ENCODE measurements at regions not wholly inside any gene's neighbourhood (a gene's known extent, or its start where the extent isn't known, plus 50 kb on each side); places are given as distances from the start of the nearest gene placed in this dataset.

DNA sequence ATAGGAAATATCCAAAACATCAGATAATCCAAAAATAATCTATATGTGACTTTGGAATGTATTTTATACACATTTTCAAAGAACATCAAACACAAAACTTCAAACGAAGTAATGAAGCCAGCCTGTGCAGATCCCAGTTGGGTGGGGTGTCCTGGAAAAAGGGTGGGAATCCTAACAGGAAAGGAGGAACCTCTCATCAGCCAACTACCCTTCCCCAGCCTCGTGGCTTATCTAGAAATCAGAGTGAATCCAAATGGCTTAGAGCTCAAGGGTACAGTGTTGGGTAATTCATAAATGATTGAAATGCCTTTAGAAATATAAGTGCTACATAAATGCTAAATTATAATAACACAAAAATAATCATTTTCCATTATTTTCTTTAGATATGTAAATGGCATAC lies 115.1 kb upstream of the SOX4 start:
- DNase-seq = no peak

DNA sequence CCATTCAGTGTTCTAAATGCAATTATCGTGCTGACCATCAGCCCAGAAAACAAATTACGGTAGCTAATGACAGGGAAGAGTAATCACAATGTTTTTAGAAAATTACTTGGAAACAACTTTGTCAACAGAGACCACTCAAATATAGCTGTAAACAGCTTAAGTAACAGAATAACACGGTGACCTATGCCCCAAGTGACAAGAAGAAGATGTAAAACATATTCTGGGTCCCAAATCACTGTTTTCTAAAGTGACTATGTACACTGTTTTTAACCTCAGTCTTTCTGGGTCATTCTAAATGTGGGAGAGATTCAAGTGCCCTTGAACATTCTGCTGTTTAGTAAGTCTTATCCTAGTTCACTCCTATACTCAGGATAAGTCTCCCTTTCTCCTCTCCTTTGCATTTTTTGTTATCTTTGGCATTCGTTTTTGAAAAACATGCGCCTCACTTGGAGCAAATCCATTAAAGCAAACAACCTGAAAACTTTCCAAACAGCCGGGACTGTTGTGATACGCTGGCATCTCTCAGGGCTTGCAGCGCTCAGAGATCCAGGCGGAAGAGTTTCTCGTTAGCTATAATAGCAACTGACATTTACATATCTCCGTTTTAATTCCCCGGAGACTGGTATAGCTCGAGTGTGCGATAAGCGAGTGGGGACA lies 114.5 kb upstream of the SOX4 start:
- DNase-seq = peak in 1 of 14 donors; percentile 17

DNA sequence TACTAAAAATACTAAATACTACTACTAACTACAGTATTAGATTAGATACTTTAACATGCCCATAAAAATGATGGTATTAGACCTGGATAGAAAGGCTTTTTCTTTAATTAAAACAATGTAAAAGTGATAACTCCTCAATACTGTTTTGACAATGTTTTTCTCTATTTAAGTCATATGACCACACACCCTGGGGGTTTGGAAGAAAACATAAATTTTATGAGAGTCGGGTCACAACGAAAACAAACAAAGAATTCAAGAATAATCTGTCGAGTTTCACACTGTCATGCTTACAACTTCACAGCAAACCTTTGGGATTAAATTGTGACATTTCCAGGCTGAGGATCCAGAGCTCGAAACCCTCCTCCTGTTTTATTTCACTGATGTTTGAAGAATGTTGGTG lies 107.4 kb upstream of the SOX4 start:
- no peak for DNase-seq

DNA sequence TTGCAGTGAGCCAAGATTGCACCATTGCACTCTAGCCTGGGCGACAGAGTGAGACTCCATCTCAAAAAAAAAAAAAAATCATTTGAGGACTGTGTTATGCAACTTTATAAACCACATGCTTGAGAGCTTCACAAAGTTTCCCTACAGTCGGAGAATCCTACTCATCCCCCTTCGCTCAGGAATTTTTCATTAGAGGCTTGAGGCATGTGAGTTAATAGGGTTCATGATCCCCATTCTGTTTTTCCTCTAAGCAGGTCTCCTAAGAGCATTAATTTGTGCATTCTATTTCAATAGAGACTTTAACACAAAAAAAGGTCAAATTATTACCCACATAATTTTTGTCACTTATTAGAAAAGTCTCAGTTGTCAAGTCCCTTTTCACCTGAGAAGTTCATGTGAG lies 103.7 kb upstream of the SOX4 start:
- DNase-seq = no peak

- no peak for DNase-seq
These were observed 101.6 kb upstream of the SOX4 start for GRCh38 chr6:21491955-21492354.

DNA sequence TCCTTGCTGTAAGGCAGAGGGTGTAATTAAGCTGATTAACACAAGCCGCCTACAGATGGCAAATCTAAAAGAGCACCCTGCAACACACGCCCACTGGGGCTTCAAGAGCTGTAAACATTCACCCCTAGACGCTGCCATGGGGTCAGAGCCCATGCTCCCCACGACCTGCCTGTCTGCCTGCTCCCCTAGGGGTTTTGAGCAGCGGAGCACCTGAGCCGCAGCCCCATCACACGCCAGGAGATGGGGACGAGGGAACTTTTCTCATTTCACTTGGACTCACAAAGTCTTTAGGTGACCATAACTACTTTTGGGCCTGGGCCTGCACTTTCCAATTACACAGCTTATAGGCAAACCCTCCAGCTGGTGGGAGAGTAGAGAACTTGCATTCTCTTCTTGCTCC lies 99.0 kb upstream of the SOX4 start:
- DNase-seq = no peak

GRCh38 chr6:21496196-21496595 lies 97.4 kb upstream of the SOX4 start:
- no peak for DNase-seq

- DNase-seq = no peak
These were observed 96.8 kb upstream of the SOX4 start for GRCh38 chr6:21496706-21497105.

DNA sequence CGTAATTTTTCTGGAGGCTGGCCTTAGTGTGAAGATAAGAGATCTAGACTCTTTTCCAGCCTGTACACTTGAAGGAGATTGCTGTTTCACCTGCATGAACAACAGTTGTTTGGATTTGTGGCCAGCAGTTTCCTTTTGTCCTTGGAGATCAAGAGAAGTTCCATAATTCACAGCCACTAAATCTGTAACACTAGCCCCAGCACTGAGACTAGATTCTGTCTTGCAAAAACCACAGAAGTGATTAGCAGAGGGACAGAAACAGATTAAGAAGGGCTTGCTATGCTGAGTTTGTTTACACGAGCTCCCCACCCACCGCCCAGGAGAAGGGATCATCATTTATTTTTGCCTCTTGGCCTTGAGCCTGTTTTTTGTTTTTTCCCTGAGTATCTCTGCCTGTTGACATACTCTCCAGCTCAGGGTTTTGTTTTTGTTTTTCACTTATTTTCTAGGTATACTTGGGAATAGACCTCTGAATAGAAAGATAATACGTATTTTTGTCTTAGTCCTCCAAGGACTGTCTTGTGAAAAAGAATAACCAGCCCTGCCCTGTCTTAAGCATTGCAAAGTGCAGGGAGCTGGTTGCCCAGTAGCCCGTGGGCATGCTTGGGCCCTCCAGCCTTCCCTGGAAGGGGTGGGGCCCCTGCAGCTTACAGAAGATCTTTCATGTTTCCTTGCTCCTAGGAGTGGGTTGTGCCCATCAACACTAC lies 93.1 kb upstream of the SOX4 start:
- no peak for DNase-seq

DNA sequence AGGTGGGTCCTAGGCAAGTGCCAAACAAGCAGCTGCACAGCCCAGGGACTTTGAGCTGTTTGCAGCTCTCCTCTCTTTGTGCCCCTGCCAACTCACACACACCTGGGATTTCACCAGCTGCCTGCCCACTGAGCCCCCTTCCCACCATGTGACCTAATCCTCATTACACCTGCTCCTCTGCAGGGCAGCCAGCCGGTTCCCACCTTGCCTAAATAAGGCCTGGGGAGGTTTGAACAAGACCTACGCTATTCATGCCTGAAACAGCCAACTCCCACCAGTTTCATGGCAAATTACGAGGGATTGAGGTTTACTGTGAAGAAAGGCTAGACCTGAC lies 92.6 kb upstream of the SOX4 start:
- no peak for DNase-seq

GRCh38 chr6:21501815-21502214 lies 91.7 kb upstream of the SOX4 start:
- DNase-seq = no peak

GRCh38 chr6:21502682-21503081 lies 90.9 kb upstream of the SOX4 start:
- no peak for DNase-seq

DNA sequence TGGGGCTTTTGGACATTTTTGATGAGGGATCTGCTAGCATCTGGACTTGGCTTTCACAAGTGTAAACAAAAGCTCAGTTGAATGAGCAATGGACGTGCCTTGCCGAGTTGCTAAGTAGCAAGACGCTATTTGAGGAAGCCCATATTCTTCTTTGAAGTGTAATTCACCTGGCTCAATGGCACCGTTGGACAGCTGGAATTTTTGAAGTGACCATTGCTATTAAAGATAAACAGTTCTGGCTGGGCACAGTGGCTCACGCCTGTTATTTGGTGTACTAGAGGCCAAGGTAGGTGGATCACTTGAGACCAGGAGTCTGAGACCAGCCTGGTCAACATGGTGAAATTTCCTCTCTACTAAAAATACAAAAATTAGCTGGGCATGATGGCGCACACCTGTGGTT lies 88.8 kb upstream of the SOX4 start:
- no peak for DNase-seq

- DNase-seq = no peak
These were observed 88.0 kb upstream of the SOX4 start for GRCh38 chr6:21505574-21505990.

DNA sequence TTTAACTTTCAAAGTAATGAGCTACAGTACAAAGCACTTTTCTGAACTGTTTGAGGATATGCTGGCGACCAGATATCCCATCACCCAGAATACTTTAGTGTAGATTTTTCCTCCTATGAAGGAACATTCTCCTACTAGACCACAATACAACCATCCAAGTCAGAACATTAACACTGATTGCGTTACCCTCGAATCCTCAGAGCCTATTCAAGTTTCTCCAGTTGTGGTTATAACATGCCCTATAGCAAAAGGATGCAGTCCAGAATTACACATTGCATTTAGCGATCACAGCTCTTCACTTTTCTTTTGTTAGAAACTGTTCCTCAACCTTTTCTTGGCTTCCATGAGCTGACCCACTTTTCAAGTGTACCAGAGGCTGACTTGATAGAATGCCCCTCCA lies 87.4 kb upstream of the SOX4 start:
- DNase-seq = no peak

DNA sequence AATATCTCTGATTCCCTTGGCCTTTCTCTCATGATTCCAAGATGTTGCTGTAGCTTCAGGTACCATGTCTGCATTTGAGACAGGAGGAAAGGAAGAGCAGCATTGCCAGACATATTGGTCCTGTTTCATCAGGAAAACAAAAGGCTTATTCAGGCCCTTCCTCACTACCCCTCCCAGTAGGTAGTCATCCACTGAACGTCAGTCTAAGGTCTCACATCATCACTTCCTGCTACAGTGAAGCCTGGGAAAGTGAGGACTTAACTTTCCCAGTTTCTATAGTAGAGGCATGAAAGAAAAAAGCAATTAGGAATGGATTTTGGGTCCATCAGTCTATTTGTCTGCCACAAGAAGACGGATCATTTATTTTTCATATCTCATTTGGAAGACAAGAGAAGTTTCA lies 85.7 kb upstream of the SOX4 start:
- no peak for DNase-seq

GRCh38 chr6:21508753-21509152 lies 84.8 kb upstream of the SOX4 start:
- DNase-seq = no peak

- no peak for DNase-seq
These were observed 81.5 kb upstream of the SOX4 start for GRCh38 chr6:21511891-21512550.

DNA sequence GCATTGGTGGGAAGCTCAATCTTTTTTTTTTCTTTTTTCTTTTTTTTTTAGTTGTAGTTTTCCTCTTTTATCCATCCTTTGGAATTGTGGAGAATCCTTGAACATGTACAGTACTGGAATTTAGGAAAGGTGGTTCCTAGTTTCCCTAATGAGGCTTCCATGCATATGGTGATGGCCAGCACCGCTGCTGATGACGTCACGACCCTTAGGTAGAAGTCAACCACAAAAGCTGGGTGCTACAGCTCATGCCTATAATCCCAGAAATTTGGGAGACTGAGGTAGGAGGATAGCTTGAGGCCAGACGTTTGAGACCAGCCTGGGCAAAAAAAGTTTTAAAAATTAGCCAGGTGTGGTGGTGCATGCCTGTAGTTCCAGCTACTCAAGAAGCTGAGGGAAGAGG lies 79.3 kb upstream of the SOX4 start:
- no peak for DNase-seq

GRCh38 chr6:21518317-21518716 lies 75.2 kb upstream of the SOX4 start:
- DNase-seq = no peak

DNA sequence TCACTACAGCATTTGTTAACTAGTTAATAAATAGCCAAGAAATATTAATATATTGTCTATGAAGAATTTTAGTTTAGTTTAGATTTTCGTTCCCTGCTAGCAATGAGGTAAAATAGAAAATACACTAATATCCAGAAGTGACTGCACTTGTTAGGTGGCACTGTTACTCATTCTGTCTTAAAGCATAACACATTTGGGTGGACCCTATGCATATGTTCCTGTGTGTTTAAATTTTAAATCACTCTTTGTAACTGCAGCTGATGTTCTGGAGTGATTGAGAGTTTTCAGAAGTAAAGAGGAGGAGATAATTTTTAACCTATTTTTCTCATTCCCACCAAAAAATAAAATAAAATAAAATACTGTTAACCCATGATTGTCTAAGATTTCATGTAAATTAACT lies 73.9 kb upstream of the SOX4 start:
- DNase-seq = no peak

DNA sequence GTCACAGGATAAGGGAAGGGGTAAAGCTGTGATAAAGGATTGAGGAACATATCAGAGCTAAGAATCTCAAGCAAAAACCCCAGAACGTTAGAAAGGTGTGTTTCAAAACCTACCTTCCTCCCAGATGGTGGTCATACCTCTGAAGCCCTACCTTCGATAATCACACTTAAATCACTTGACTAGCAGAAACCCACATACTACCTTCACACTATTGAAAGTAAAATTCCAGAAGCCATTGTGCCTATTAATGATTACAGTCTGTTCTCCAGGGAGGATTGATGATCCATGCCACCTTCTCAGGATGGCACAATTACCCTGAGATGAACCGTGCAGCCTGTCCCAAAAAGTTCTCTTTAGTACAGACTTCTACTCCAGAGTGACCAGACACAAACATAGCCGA lies 72.3 kb upstream of the SOX4 start:
- no peak for DNase-seq

DNA sequence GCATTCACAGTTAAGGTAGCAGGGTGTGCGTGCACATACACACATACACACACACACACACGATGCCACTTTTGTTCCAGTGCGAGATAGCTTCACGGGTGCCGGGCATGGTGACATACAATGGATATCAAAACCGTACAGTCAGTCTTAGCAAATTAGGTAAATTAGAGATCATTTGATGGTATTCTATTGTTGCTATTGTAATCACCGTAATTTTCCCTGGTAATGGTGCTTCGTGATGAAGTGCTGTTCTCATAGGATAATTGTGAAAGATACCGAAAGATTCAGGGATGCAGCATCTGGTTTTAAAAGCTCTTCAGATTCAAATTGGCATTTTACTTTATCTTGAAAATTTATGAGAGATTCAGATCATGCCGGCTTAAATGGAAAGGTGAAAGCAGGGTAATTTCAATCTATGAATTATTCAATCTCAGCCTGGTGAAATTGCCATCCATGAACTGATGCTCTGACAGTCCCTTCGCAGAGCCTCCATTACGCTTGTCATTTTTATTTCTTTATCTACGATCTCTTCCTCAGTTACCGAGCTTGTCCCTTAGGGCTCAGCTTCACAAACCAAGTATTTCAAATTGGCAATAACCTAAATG lies 71.3 kb upstream of the SOX4 start:
- no peak for DNase-seq
